Ishikawa (cell line): ENCODE measurements at regions not wholly inside any gene's neighbourhood (a gene's known extent, or its start where the extent isn't known, plus 50 kb on each side); places are given as distances from the start of the nearest gene placed in this dataset.
A peak's percentile ranks its signal among the peaks of the same experiment; 100 is the strongest.

Experiments used
- CEBPB ChIP-seq: IDR thresholded peaks from 2 replicates; pipeline ENCODE4 v1.6.1; 2012
- CREB1 ChIP-seq: IDR thresholded peaks from 2 replicates; pipeline ENCODE4 v1.6.1; 2012; ENCODE audit warnings: low read depth
- EGR1 ChIP-seq: IDR thresholded peaks from 2 replicates; pipeline ENCODE4 v1.6.1; 2012
- EP300 ChIP-seq: IDR thresholded peaks from 2 replicates; pipeline ENCODE4 v1.6.1; 2012; ENCODE audit warnings: borderline replicate concordance
- FOXM1 ChIP-seq: IDR thresholded peaks from 2 replicates; pipeline ENCODE4 v1.6.1; 2012; ENCODE audit warnings: low read depth, borderline replicate concordance
- NFIC ChIP-seq: IDR thresholded peaks from 2 replicates; pipeline ENCODE4 v1.6.1; 2012
- RAD21 ChIP-seq: IDR thresholded peaks from 2 replicates; pipeline ENCODE4 v1.6.1; 2012; ENCODE audit warnings: low read depth
- TAF1 ChIP-seq: IDR thresholded peaks from 2 replicates; pipeline ENCODE4 v1.6.1; 2012; ENCODE audit warnings: low read depth, mild to moderate bottlenecking
- TCF12 ChIP-seq: IDR thresholded peaks from 2 replicates; pipeline ENCODE4 v1.6.1; 2012; ENCODE audit warnings: low read depth
- TEAD4 ChIP-seq: IDR thresholded peaks from 2 replicates; pipeline ENCODE4 v1.6.1; 2012
- YY1 ChIP-seq: IDR thresholded peaks from 2 replicates; pipeline ENCODE4 v1.6.1; 2012; ENCODE audit warnings: low read depth
- ZBTB7A ChIP-seq: IDR thresholded peaks from 2 replicates; pipeline ENCODE4 v1.6.1; 2012; ENCODE audit warnings: low read depth
- TF ChIP-seq, protein P1 (sequence below): IDR thresholded peaks from 2 replicates; pipeline ENCODE4 v1.6.1; 2012
- TF ChIP-seq, protein P2 (sequence below): IDR thresholded peaks from 2 replicates; pipeline ENCODE4 v1.6.1; 2012; ENCODE audit warnings: low read depth, mild to moderate bottlenecking
- TF ChIP-seq, protein P3 (sequence below): IDR thresholded peaks from 2 replicates; pipeline ENCODE4 v1.6.1; 2012

DNA sequence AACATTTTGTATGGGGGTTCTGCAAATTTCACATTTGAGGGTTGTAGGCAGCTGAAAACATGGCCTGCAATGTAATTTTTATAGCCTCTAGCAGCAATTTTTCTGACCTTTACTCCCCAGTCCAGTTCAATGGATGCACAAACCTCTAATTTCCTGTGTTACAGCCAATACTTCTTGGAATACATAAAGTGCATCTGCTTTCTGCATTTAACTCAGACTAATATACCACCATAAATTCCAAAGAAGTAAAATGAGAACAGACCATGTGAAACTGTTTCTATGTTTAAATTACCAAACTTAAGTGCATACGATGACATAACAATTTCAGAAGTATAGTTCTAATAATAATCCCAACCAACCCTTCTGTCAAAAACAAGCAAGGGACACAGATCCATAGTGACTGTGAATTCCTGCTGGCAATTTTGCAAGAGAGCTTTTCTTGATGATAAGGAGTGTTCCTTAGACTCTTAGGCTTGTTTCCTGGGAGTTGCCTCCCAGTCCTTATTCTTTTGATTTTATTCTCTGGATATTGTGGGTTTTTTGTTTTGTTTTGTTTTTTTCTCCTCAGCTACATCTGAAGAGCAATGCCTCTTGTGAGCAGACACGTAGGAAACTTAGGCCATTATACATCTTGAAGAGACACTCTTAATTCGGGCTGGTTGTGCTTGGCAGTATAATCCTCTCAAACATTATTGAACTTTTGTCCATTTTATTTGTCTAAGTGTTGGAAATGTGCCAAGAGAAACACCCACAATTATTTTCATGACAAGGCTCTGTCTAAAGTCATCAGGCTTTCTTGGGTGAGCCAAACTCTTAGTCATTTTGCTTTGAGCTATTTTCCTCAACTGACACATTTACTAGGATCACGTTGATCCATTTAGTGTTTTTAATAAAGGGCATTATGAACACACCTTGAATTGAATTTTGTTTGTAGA, 51.3 kb upstream of the RERGL start:
- TF ChIP-seq ZBTB7A (no peak), RAD21 (no peak), EP300 (no peak), TCF12 (no peak), TAF1 (no peak), EGR1 (no peak), CEBPB (no peak), YY1 (no peak), FOXM1 (no peak), TEAD4 (no peak), CREB1 (no peak), NFIC (no peak)
- TF ChIP-seq, protein P1, sequence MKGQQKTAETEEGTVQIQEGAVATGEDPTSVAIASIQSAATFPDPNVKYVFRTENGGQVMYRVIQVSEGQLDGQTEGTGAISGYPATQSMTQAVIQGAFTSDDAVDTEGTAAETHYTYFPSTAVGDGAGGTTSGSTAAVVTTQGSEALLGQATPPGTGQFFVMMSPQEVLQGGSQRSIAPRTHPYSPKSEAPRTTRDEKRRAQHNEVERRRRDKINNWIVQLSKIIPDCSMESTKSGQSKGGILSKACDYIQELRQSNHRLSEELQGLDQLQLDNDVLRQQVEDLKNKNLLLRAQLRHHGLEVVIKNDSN, result no peak
- TF ChIP-seq, protein P2, sequence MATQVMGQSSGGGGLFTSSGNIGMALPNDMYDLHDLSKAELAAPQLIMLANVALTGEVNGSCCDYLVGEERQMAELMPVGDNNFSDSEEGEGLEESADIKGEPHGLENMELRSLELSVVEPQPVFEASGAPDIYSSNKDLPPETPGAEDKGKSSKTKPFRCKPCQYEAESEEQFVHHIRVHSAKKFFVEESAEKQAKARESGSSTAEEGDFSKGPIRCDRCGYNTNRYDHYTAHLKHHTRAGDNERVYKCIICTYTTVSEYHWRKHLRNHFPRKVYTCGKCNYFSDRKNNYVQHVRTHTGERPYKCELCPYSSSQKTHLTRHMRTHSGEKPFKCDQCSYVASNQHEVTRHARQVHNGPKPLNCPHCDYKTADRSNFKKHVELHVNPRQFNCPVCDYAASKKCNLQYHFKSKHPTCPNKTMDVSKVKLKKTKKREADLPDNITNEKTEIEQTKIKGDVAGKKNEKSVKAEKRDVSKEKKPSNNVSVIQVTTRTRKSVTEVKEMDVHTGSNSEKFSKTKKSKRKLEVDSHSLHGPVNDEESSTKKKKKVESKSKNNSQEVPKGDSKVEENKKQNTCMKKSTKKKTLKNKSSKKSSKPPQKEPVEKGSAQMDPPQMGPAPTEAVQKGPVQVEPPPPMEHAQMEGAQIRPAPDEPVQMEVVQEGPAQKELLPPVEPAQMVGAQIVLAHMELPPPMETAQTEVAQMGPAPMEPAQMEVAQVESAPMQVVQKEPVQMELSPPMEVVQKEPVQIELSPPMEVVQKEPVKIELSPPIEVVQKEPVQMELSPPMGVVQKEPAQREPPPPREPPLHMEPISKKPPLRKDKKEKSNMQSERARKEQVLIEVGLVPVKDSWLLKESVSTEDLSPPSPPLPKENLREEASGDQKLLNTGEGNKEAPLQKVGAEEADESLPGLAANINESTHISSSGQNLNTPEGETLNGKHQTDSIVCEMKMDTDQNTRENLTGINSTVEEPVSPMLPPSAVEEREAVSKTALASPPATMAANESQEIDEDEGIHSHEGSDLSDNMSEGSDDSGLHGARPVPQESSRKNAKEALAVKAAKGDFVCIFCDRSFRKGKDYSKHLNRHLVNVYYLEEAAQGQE, result no peak
- TF ChIP-seq, protein P3, sequence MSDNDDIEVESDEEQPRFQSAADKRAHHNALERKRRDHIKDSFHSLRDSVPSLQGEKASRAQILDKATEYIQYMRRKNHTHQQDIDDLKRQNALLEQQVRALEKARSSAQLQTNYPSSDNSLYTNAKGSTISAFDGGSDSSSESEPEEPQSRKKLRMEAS, result no peak

DNA sequence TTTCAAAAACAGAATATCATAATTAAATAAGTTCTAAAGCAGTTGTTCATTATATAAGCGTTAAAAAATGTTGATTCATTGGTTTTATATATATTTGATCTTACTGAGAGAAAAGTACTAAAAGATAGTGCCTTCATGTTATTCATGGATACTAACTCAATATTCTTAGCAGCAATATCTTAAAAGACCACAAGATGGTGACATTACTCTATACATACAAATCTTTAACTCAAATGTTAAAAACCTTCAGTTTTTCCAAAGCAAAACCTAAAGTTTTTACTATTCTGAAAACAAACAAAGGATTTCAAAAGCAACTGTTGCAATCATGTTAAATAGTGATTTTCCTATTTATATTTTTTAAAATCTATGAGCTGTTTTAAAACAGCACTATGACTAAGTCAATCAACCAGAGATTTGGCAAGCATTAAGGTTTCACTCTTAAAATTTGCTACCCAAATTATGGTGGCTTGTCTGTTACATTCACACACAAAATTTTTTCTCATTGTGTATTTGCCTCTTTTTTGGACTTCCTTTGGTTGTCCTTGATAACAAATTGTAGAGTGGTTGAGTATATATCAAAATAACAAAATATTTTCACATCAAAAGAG, 50.1 kb upstream of the RERGL start:
- TF ChIP-seq, protein P1, result no peak
- no peak for TF ChIP-seq CEBPB
- no peak for TF ChIP-seq ZBTB7A
- TF ChIP-seq, protein P3, result no peak
- TF ChIP-seq, protein P2, result no peak
- peak; percentile 63 for TF ChIP-seq RAD21
